ENCODE measurements at regions not wholly inside any gene's neighbourhood (a gene's known extent, or its start where the extent isn't known, plus 50 kb on each side); places are given as distances from the start of the nearest gene placed in this dataset.
A peak's percentile ranks its signal among the peaks of the same experiment; 100 is the strongest.
"Not testable (repeated sequence)": the region's sequence is repeated elsewhere in the genome, so short reads cannot be mapped to it uniquely, and the experiment has no call there.

GRCh38 chr2:122074201-122074600 lies 318.8 kb downstream of the TSN start:
- DNase-seq = no peak

- DNase-seq = no peak
Measured at GRCh38 chr2:122075381-122075780, 319.9 kb downstream of the TSN start.

GRCh38 chr2:122077114-122077513 lies 321.7 kb downstream of the TSN start:
- DNase-seq = no peak

GRCh38 chr2:122077771-122078170 lies 322.3 kb downstream of the TSN start:
- DNase-seq = no peak

- DNase-seq = peak; percentile 20
Measured at GRCh38 chr2:122078451-122078850, 323.0 kb downstream of the TSN start.

GRCh38 chr2:122079844-122080243 lies 324.4 kb downstream of the TSN start:
- DNase-seq = no peak

- DNase-seq = no peak
Measured at GRCh38 chr2:122080316-122080715, 324.9 kb downstream of the TSN start.

- DNase-seq = no peak
Measured at GRCh38 chr2:122080871-122081270, 325.4 kb downstream of the TSN start.

- DNase-seq = no peak
Measured at GRCh38 chr2:122081751-122082150, 326.3 kb downstream of the TSN start.

GRCh38 chr2:122083256-122084048 lies 328.0 kb downstream of the TSN start:
- no peak for DNase-seq

GRCh38 chr2:122085672-122086071 lies 330.2 kb downstream of the TSN start:
- not testable (repeated sequence) for DNase-seq

- no peak for DNase-seq
Measured at GRCh38 chr2:122094557-122094956, 339.1 kb downstream of the TSN start.

GRCh38 chr2:122096761-122097160 lies 341.3 kb downstream of the TSN start:
- DNase-seq = peak; percentile 24

- DNase-seq = no peak
Measured at GRCh38 chr2:122098306-122098705, 342.9 kb downstream of the TSN start.

GRCh38 chr2:122100346-122100745 lies 344.9 kb downstream of the TSN start:
- DNase-seq = peak; percentile 4

- DNase-seq = peak; percentile 9
Measured at GRCh38 chr2:122100756-122101155, 345.3 kb downstream of the TSN start.

GRCh38 chr2:122101319-122101718 lies 345.9 kb downstream of the TSN start:
- no peak for DNase-seq

- no peak for DNase-seq
Measured at GRCh38 chr2:122105171-122105876, 349.9 kb downstream of the TSN start.

- peak; percentile 22 for DNase-seq
Measured at GRCh38 chr2:122105877-122106206, 350.4 kb downstream of the TSN start.

- DNase-seq = no peak
Measured at GRCh38 chr2:122108186-122108585, 352.7 kb downstream of the TSN start.

GRCh38 chr2:122112216-122113005 lies 357.0 kb downstream of the TSN start:
- DNase-seq = no peak

- DNase-seq = no peak
Measured at GRCh38 chr2:122114421-122114820, 359.0 kb downstream of the TSN start.

- DNase-seq = no peak
Measured at GRCh38 chr2:122117371-122117770, 361.9 kb downstream of the TSN start.

- no peak for DNase-seq
Measured at GRCh38 chr2:122129399-122129798, 373.9 kb downstream of the TSN start.
